Spleen (tissue), 3 donors: ENCODE measurements at regions not wholly inside any gene's neighbourhood (a gene's known extent, or its start where the extent isn't known, plus 50 kb on each side); places are given as distances from the start of the nearest gene placed in this dataset.

ENCODE experiments used
- POLR2A ChIP-seq, 3 donors: fragments of 450-650 bp; IDR thresholded peaks; one replicate each; pipeline ENCODE4 v1.5.1; 2017; ENCODE audit warnings: antibody characterized with exemption in 3 of 3, mild to moderate bottlenecking in 1 of 3
- POLR2AphosphoS5 ChIP-seq, 3 donors: sonication (generic); formaldehyde crosslinking; IDR thresholded peaks; one replicate each; pipeline ENCODE4 v1.5.1; 2017; ENCODE audit warnings: antibody characterized with exemption in 3 of 3

DNA sequence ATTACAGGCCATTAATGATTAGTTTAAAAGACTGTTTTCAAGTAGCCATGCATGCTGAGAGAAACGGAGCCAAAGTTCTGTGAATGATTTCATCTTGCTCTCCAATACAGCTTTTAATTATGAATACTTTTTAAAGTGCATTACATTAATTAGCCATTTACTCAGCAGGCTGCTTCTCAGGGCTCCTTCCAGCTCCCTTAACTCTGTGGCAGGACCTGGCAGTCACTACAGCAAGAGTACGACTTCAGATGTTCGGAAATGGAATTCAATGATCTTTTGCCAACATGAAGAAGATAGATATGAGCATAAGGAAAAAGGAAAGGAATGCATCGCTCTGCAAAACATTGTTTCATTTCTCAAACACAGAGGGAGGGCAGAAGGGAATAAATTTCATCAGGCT is 987.2 kb downstream of the PDHA2 start:
- TF ChIP-seq POLR2AphosphoS5 (IDR thresholded peaks at IDR 0.05) (no peak), POLR2A (IDR thresholded peaks at IDR 0.05) (no peak)
